WTC11 (cell line): ENCODE measurements at regions not wholly inside any gene's neighbourhood (a gene's known extent, or its start where the extent isn't known, plus 50 kb on each side); places are given as distances from the start of the nearest gene placed in this dataset.

Experiments used
- CREB1 ChIP-seq: sonication (generic); formaldehyde crosslinking; IDR thresholded peaks from 2 replicates; pipeline ENCODE4 v1.8.0; 2023; ENCODE audit warnings: mild to moderate bottlenecking, missing genetic modification reagents
- CTCF ChIP-seq: fragments of 200-600 bp; IDR thresholded peaks from 2 replicates; pipeline ENCODE4 v1.8.0; 2022; ENCODE audit warnings: antibody characterized with exemption
- FOXJ3 ChIP-seq: sonication (generic); formaldehyde crosslinking; IDR thresholded peaks from 2 replicates; pipeline ENCODE4 v1.9.0; 2021; ENCODE audit warnings: missing genetic modification reagents, mild to moderate bottlenecking, borderline replicate concordance
- GABPB1 ChIP-seq: sonication (generic); formaldehyde crosslinking; IDR thresholded peaks from 2 replicates; pipeline ENCODE4 v1.8.1; 2023; ENCODE audit warnings: mild to moderate bottlenecking, missing genetic modification reagents
- NR2C2 ChIP-seq: sonication (generic); formaldehyde crosslinking; IDR thresholded peaks from 2 replicates; pipeline ENCODE4 v1.8.0; 2022; ENCODE audit warnings: mild to moderate bottlenecking, missing genetic modification reagents
- SP1 ChIP-seq: sonication (generic); formaldehyde crosslinking; conservative IDR thresholded peaks from 2 replicates; pipeline ENCODE4 v1.8.1; 2022; ENCODE audit warnings: missing genetic modification reagents
- STAT6 ChIP-seq: sonication (generic); formaldehyde crosslinking; conservative IDR thresholded peaks from 2 replicates; pipeline ENCODE4 v1.8.1; 2023; ENCODE audit warnings: mild to moderate bottlenecking, low read depth, missing genetic modification reagents, moderate library complexity
- ZNF138 ChIP-seq: sonication (generic); formaldehyde crosslinking; conservative IDR thresholded peaks from 2 replicates; pipeline ENCODE4 v1.8.1; 2022; ENCODE audit warnings: mild to moderate bottlenecking, moderate library complexity, missing genetic modification reagents
- ZNF281 ChIP-seq: sonication (generic); formaldehyde crosslinking; IDR thresholded peaks from 2 replicates; pipeline ENCODE4 v1.8.0; 2023; ENCODE audit warnings: mild to moderate bottlenecking, missing genetic modification reagents

GRCh38 chr6:134680433-134680832 is 269.5 kb downstream of the ALDH8A1 start:
- no peak for TF ChIP-seq CTCF
- no peak for TF ChIP-seq CREB1 (CRISPR knock-in tag)
- TF ChIP-seq SP1 (CRISPR knock-in tag): no peak
- no peak for TF ChIP-seq ZNF138 (CRISPR knock-in tag)
- no peak for TF ChIP-seq NR2C2
- TF ChIP-seq ZNF281: no peak
- TF ChIP-seq FOXJ3: no peak
- no peak for TF ChIP-seq GABPB1 (CRISPR knock-in tag)
- no peak for TF ChIP-seq STAT6 (CRISPR knock-in tag)
